ENCODE measurements at regions not wholly inside any gene's neighbourhood (a gene's known extent, or its start where the extent isn't known, plus 50 kb on each side); places are given as distances from the start of the nearest gene placed in this dataset.

DNA sequence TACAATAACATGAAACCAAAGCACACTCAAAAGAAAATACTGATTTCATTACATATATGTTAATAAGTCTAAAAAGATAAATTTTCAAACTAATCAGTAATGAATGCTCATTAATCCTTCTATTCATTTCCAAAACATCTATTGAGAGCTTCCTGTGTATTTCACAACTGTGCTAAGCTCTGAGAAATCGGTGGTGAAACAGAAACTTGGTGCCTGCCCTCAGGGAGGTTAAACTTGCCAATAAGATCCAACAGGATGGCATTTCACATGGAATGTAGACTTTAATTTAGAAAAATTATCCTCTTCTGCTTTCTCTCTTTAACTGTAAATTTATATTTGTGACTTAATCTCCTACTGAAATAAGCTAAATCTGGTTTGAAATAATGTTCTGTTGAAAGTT lies 70.9 kb upstream of the SLC38A4 start:
- TF ChIP-seq, protein P1, sequence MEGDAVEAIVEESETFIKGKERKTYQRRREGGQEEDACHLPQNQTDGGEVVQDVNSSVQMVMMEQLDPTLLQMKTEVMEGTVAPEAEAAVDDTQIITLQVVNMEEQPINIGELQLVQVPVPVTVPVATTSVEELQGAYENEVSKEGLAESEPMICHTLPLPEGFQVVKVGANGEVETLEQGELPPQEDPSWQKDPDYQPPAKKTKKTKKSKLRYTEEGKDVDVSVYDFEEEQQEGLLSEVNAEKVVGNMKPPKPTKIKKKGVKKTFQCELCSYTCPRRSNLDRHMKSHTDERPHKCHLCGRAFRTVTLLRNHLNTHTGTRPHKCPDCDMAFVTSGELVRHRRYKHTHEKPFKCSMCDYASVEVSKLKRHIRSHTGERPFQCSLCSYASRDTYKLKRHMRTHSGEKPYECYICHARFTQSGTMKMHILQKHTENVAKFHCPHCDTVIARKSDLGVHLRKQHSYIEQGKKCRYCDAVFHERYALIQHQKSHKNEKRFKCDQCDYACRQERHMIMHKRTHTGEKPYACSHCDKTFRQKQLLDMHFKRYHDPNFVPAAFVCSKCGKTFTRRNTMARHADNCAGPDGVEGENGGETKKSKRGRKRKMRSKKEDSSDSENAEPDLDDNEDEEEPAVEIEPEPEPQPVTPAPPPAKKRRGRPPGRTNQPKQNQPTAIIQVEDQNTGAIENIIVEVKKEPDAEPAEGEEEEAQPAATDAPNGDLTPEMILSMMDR (conservative IDR thresholded peaks at IDR 0.05; ENCODE audit: low read depth, low read length) = no peak
- TF ChIP-seq EZH2 (IDR thresholded peaks at IDR 0.05; ENCODE audit: low read length, unreplicated experiment) = no peak

Data from PC-3 (cell line).